GM18861 (cell line): ENCODE measurements at regions not wholly inside any gene's neighbourhood (a gene's known extent, or its start where the extent isn't known, plus 50 kb on each side); places are given as distances from the start of the nearest gene placed in this dataset.

Experiments used
- ATAC-seq: cut with Tn5 transposase; IDR thresholded peaks from one replicate; pipeline ENCODE4 v1.9.1; 2021; ENCODE audit not compliant: unreplicated experiment

- ATAC-seq, result no peak
Observed at GRCh38 chr4:81573840-81574239, 102.1 kb upstream of the RASGEF1B start.

GRCh38 chr4:81572402-81572801, 100.7 kb upstream of the RASGEF1B start:
- no peak for ATAC-seq

GRCh38 chr4:81571105-81571504, 99.4 kb upstream of the RASGEF1B start:
- ATAC-seq, result no peak

- no peak for ATAC-seq
Observed at GRCh38 chr4:81566161-81566591, 94.5 kb upstream of the RASGEF1B start.

- no peak for ATAC-seq
Observed at GRCh38 chr4:81565142-81565870, 93.6 kb upstream of the RASGEF1B start.

GRCh38 chr4:81564025-81564424, 92.3 kb upstream of the RASGEF1B start:
- ATAC-seq, result no peak

GRCh38 chr4:81562093-81562492, 90.4 kb upstream of the RASGEF1B start:
- peak; percentile 82 for ATAC-seq

- no peak for ATAC-seq
Observed at GRCh38 chr4:81557306-81557705, 85.6 kb upstream of the RASGEF1B start.

GRCh38 chr4:81555489-81555888, 83.8 kb upstream of the RASGEF1B start:
- ATAC-seq, result no peak

GRCh38 chr4:81552086-81552485, 80.4 kb upstream of the RASGEF1B start:
- no peak for ATAC-seq

GRCh38 chr4:81550388-81550859, 78.7 kb upstream of the RASGEF1B start:
- no peak for ATAC-seq

- ATAC-seq, result no peak
Observed at GRCh38 chr4:81549984-81550383, 78.3 kb upstream of the RASGEF1B start.

GRCh38 chr4:81546777-81547176, 75.1 kb upstream of the RASGEF1B start:
- ATAC-seq, result no peak

- ATAC-seq, result no peak
Observed at GRCh38 chr4:81541161-81541945, 69.6 kb upstream of the RASGEF1B start.

GRCh38 chr4:81538716-81539427, 67.2 kb upstream of the RASGEF1B start:
- ATAC-seq, result no peak

GRCh38 chr4:81531410-81531809, 59.7 kb upstream of the RASGEF1B start:
- ATAC-seq, result no peak

- no peak for ATAC-seq
Observed at GRCh38 chr4:81528979-81529378, 57.3 kb upstream of the RASGEF1B start.

GRCh38 chr4:81528200-81528599, 56.5 kb upstream of the RASGEF1B start:
- no peak for ATAC-seq

- no peak for ATAC-seq
Observed at GRCh38 chr4:81527709-81528108, 56.0 kb upstream of the RASGEF1B start.

GRCh38 chr4:81527115-81527514, 55.4 kb upstream of the RASGEF1B start:
- ATAC-seq, result no peak

GRCh38 chr4:81526706-81527105, 55.0 kb upstream of the RASGEF1B start:
- no peak for ATAC-seq
